HCT116 (cell line): ENCODE measurements at regions not wholly inside any gene's neighbourhood (a gene's known extent, or its start where the extent isn't known, plus 50 kb on each side); places are given as distances from the start of the nearest gene placed in this dataset.

Source experiments
- JUND ChIP-seq: IDR thresholded peaks from 2 replicates; pipeline ENCODE4 v1.6.1; 2012
- POLR2A ChIP-seq: IDR thresholded peaks from 2 replicates; pipeline ENCODE4 v1.7.0; 2011; ENCODE audit warnings: borderline replicate concordance; ENCODE audit not compliant: insufficient read depth, insufficient read length; ENCODE audit errors: extremely low read depth
- POLR2AphosphoS5 ChIP-seq: IDR thresholded peaks from 2 replicates; pipeline ENCODE4 v1.6.1; 2011; ENCODE audit warnings: mild to moderate bottlenecking, low read depth, low read length, moderate library complexity
- TF ChIP-seq, protein P1 (sequence below), 3 experiments: fragments of 200-600 bp in 1 of 3; sonication (generic) in 1 of 3; IDR thresholded peaks in 2 of 3; conservative IDR thresholded peaks in 1 of 3; 2 replicates each; pipeline ENCODE4 v1.5.1; 2012 to 2017; ENCODE audit warnings: low read depth in 2 of 3, low read length in 2 of 3, antibody characterized with exemption in 1 of 3, borderline replicate concordance in 1 of 3, control low read depth in 1 of 3, mild to moderate bottlenecking in 1 of 3, mixed read lengths in 1 of 3, mixed run types in 1 of 3, moderate library complexity in 1 of 3; ENCODE audit not compliant: insufficient read depth in 1 of 3

DNA sequence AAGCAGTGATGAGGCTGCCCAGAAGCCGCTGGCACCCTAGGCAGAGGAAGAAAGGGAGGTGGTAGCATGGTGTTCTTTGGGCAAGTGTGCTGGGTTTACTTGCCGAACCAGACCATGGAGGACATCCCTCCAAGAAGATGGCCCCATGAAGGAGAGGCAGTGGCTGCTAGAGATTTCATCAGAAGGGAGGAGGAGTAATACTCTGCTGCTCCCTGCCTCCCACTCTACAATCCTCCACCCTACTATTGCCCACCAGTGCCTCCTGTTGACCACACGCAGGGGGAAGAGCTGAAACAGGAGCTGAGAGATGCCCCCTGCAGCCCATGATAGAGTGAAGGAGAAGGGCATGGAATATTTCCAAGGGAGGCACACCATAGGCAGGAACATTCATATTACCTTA, 51.0 kb upstream of the PRSS23 start:
- TF ChIP-seq, protein P1, sequence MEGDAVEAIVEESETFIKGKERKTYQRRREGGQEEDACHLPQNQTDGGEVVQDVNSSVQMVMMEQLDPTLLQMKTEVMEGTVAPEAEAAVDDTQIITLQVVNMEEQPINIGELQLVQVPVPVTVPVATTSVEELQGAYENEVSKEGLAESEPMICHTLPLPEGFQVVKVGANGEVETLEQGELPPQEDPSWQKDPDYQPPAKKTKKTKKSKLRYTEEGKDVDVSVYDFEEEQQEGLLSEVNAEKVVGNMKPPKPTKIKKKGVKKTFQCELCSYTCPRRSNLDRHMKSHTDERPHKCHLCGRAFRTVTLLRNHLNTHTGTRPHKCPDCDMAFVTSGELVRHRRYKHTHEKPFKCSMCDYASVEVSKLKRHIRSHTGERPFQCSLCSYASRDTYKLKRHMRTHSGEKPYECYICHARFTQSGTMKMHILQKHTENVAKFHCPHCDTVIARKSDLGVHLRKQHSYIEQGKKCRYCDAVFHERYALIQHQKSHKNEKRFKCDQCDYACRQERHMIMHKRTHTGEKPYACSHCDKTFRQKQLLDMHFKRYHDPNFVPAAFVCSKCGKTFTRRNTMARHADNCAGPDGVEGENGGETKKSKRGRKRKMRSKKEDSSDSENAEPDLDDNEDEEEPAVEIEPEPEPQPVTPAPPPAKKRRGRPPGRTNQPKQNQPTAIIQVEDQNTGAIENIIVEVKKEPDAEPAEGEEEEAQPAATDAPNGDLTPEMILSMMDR (IDR thresholded peaks at IDR 0.05 in 2 of 3, conservative IDR thresholded peaks at IDR 0.05 in 1 of 3; ENCODE audit: borderline replicate concordance in 1 of 3, insufficient read depth in 1 of 3, low read depth in 2 of 3, low read length in 2 of 3) = peak; percentile 29 to 74 (median 39); a peak in 5 of 6 replicates
- TF ChIP-seq JUND (no peak), POLR2A (no peak), POLR2AphosphoS5 (no peak)
